ENCODE measurements at regions not wholly inside any gene's neighbourhood (a gene's known extent, or its start where the extent isn't known, plus 50 kb on each side); places are given as distances from the start of the nearest gene placed in this dataset.

DNA sequence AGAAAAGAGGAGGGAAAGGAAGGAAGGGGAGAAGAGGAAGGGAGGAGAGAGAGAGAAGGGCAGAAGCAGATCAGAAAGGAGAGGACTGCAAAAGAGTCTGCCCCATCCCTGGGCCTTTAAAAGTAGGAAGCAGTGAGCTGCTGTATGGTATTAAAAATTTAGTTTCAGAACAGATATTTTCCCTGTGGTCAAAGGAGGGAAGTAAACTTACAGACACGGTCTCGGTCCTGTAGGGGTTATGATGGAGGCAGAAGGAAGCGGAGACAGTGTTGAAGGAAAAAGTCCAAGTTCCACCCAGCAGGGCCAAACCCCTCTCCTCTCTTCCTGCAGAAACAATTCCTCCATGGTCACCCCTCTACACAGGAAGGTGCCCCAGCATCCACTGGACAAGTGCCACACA lies 122.0 kb upstream of the PROK2 start:
- TF ChIP-seq, protein P1, sequence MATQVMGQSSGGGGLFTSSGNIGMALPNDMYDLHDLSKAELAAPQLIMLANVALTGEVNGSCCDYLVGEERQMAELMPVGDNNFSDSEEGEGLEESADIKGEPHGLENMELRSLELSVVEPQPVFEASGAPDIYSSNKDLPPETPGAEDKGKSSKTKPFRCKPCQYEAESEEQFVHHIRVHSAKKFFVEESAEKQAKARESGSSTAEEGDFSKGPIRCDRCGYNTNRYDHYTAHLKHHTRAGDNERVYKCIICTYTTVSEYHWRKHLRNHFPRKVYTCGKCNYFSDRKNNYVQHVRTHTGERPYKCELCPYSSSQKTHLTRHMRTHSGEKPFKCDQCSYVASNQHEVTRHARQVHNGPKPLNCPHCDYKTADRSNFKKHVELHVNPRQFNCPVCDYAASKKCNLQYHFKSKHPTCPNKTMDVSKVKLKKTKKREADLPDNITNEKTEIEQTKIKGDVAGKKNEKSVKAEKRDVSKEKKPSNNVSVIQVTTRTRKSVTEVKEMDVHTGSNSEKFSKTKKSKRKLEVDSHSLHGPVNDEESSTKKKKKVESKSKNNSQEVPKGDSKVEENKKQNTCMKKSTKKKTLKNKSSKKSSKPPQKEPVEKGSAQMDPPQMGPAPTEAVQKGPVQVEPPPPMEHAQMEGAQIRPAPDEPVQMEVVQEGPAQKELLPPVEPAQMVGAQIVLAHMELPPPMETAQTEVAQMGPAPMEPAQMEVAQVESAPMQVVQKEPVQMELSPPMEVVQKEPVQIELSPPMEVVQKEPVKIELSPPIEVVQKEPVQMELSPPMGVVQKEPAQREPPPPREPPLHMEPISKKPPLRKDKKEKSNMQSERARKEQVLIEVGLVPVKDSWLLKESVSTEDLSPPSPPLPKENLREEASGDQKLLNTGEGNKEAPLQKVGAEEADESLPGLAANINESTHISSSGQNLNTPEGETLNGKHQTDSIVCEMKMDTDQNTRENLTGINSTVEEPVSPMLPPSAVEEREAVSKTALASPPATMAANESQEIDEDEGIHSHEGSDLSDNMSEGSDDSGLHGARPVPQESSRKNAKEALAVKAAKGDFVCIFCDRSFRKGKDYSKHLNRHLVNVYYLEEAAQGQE (IDR thresholded peaks at IDR 0.05) = no peak
- no peak for TF ChIP-seq RAD21 (conservative IDR thresholded peaks at IDR 0.05 in 1 of 2, IDR thresholded peaks at IDR 0.05 in 1 of 2)
- TF ChIP-seq, protein P2, sequence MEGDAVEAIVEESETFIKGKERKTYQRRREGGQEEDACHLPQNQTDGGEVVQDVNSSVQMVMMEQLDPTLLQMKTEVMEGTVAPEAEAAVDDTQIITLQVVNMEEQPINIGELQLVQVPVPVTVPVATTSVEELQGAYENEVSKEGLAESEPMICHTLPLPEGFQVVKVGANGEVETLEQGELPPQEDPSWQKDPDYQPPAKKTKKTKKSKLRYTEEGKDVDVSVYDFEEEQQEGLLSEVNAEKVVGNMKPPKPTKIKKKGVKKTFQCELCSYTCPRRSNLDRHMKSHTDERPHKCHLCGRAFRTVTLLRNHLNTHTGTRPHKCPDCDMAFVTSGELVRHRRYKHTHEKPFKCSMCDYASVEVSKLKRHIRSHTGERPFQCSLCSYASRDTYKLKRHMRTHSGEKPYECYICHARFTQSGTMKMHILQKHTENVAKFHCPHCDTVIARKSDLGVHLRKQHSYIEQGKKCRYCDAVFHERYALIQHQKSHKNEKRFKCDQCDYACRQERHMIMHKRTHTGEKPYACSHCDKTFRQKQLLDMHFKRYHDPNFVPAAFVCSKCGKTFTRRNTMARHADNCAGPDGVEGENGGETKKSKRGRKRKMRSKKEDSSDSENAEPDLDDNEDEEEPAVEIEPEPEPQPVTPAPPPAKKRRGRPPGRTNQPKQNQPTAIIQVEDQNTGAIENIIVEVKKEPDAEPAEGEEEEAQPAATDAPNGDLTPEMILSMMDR (IDR thresholded peaks at IDR 0.05) = no peak
- no peak for TF ChIP-seq MYC (IDR thresholded peaks at IDR 0.05; ENCODE audit: borderline replicate concordance, low read length)
- TF ChIP-seq GATA3 (IDR thresholded peaks at IDR 0.05; ENCODE audit: borderline replicate concordance) = no peak
